B cell (primary cell): ENCODE measurements at regions not wholly inside any gene's neighbourhood (a gene's known extent, or its start where the extent isn't known, plus 50 kb on each side); places are given as distances from the start of the nearest gene placed in this dataset.

ENCODE experiments used
- EZH2 ChIP-seq: IDR thresholded peaks from 2 replicates; pipeline ENCODE4 v1.6.1; 2012; ENCODE audit warnings: borderline replicate concordance, low read depth, mild to moderate bottlenecking, moderate library complexity, low read length; ENCODE audit not compliant: insufficient read depth, poor library complexity, severe bottlenecking
- TF ChIP-seq, protein P1 (sequence below): fragments of 200-600 bp; IDR thresholded peaks from one replicate; pipeline ENCODE4 v1.8.0; 2022; ENCODE audit warnings: antibody characterized with exemption, mild to moderate bottlenecking

DNA sequence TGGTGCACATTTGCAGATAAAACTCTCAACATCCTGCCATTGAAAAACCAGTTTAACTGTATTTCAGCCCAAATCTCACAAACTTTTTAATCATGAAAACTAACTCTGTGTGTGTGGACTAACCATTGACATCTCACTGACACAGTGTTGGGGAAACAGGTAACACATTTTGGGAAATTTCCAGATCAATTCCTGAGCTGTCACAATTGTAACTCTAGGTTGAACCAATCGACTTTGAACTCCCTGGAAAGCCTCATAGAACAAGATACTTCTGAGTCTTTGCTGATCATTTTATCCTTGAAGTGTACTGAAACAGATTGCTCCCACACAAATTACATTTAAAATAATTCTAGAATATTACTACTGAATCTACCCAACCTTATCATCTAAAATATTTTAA, 667.9 kb upstream of the NR2F2 start:
- TF ChIP-seq, protein P1, sequence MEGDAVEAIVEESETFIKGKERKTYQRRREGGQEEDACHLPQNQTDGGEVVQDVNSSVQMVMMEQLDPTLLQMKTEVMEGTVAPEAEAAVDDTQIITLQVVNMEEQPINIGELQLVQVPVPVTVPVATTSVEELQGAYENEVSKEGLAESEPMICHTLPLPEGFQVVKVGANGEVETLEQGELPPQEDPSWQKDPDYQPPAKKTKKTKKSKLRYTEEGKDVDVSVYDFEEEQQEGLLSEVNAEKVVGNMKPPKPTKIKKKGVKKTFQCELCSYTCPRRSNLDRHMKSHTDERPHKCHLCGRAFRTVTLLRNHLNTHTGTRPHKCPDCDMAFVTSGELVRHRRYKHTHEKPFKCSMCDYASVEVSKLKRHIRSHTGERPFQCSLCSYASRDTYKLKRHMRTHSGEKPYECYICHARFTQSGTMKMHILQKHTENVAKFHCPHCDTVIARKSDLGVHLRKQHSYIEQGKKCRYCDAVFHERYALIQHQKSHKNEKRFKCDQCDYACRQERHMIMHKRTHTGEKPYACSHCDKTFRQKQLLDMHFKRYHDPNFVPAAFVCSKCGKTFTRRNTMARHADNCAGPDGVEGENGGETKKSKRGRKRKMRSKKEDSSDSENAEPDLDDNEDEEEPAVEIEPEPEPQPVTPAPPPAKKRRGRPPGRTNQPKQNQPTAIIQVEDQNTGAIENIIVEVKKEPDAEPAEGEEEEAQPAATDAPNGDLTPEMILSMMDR, result no peak
- no peak for TF ChIP-seq EZH2
